Keratinocyte (primary cell): ENCODE measurements at regions not wholly inside any gene's neighbourhood (a gene's known extent, or its start where the extent isn't known, plus 50 kb on each side); places are given as distances from the start of the nearest gene placed in this dataset.
A peak's percentile ranks its signal among the peaks of the same experiment; 100 is the strongest.

ENCODE experiments used
- DNase-seq: peaks from one replicate; pipeline ENCODE4 v3.0.0-alpha.2; 2011; ENCODE audit warnings: low read depth, missing footprints, low spot score
- FAIRE-seq: peaks from 2 replicates; lab custom pipeline; 2011; peaks lifted over from hg19 to GRCh38; lab: Jason Lieb, UNC
- H2AFZ ChIP-seq: 2 replicates; pipeline ENCODE4 v1.6.0; 2012; ENCODE audit warnings: low read length, control low read depth, inconsistent platforms; ENCODE audit not compliant: control insufficient read depth
- H3K27ac ChIP-seq: 2 replicates; pipeline ENCODE4 v1.5.1; 2011; ENCODE audit warnings: low read length; ENCODE audit not compliant: control insufficient read depth, insufficient read depth
- H3K27me3 ChIP-seq: 3 replicates; pipeline ENCODE4 v1.6.0; 2011; ENCODE audit warnings: low read length; ENCODE audit not compliant: control insufficient read depth, insufficient read depth; ENCODE audit errors: extremely low read depth
- H3K36me3 ChIP-seq, 2 experiments: 2 replicates in 1 of 2; 3 replicates in 1 of 2; pipeline ENCODE4 v1.5.1; 2011; ENCODE audit warnings: low read length in 2 of 2, mild to moderate bottlenecking in 1 of 2; ENCODE audit not compliant: control insufficient read depth in 2 of 2, insufficient read depth in 2 of 2; ENCODE audit errors: extremely low read depth in 1 of 2
- H3K4me1 ChIP-seq: 3 replicates; pipeline ENCODE4 v1.5.1; 2011; ENCODE audit warnings: low read length; ENCODE audit not compliant: control insufficient read depth, insufficient read depth; ENCODE audit errors: extremely low read depth
- H3K4me2 ChIP-seq: 3 replicates; pipeline ENCODE4 v1.6.0; 2011; ENCODE audit warnings: low read depth, low read length; ENCODE audit not compliant: control insufficient read depth, insufficient read depth; ENCODE audit errors: extremely low read depth
- H3K4me3 ChIP-seq, 3 experiments: fragments of 200-600 bp in 1 of 3; sonication (generic) in 1 of 3; 2 replicates in 2 of 3; 3 replicates in 1 of 3; pipeline ENCODE4 v1.5.1; 2011 to 2016; ENCODE audit warnings: low read length in 3 of 3, mild to moderate bottlenecking in 3 of 3, control low read depth in 2 of 3, inconsistent platforms in 1 of 3, low read depth in 1 of 3, mixed read lengths in 1 of 3, mixed run types in 1 of 3, moderate library complexity in 1 of 3; ENCODE audit not compliant: control insufficient read depth in 2 of 3, insufficient read depth in 2 of 3; ENCODE audit errors: extremely low read depth in 1 of 3
- H3K79me2 ChIP-seq: 2 replicates; pipeline ENCODE4 v1.6.0; 2012; ENCODE audit warnings: low read length; ENCODE audit not compliant: control insufficient read depth, insufficient read depth
- H3K9ac ChIP-seq: 3 replicates; pipeline ENCODE4 v1.6.0; 2011; ENCODE audit warnings: low read length; ENCODE audit not compliant: control insufficient read depth, insufficient read depth; ENCODE audit errors: extremely low read depth
- H3K9me1 ChIP-seq: 3 replicates; pipeline ENCODE4 v1.6.0; 2011; ENCODE audit warnings: low read length; ENCODE audit not compliant: control insufficient read depth, insufficient read depth; ENCODE audit errors: extremely low read depth
- H3K9me3 ChIP-seq: 2 replicates; pipeline ENCODE4 v1.5.1; 2012; ENCODE audit warnings: low read depth, low read length; ENCODE audit not compliant: control insufficient read depth
- H4K20me1 ChIP-seq: 3 replicates; pipeline ENCODE4 v1.6.0; 2011; ENCODE audit warnings: low read length; ENCODE audit not compliant: control insufficient read depth, insufficient read depth; ENCODE audit errors: extremely low read depth
- EZH2 ChIP-seq: IDR thresholded peaks from one replicate; pipeline ENCODE4 v1.6.1; 2012; ENCODE audit warnings: inconsistent platforms, mild to moderate bottlenecking, low read length, moderate library complexity
- dilution Hi-C: fragments of 300-500 bp; cut with MboI; formaldehyde crosslinking; loops from one replicate; pipeline ENCODE4 v1.7.0; 2020; ENCODE audit warnings: low sequenced_read_pairs; ENCODE audit not compliant: extremely low pct_ligation_motif_present
- TF ChIP-seq, protein P1 (sequence below), 3 experiments: IDR thresholded peaks in 1 of 3; conservative IDR thresholded peaks in 1 of 3; optimal IDR thresholded peaks in 1 of 3; 2 replicates in 2 of 3; 3 replicates in 1 of 3; pipeline versions ENCODE3 to v1.5.1; 2011; ENCODE audit warnings: low read length in 3 of 3, mild to moderate bottlenecking in 3 of 3, moderate library complexity in 2 of 3, control low read depth in 1 of 3, inconsistent platforms in 1 of 3; ENCODE audit not compliant: insufficient read depth in 2 of 3; ENCODE audit errors: extremely low read depth in 1 of 3

DNA sequence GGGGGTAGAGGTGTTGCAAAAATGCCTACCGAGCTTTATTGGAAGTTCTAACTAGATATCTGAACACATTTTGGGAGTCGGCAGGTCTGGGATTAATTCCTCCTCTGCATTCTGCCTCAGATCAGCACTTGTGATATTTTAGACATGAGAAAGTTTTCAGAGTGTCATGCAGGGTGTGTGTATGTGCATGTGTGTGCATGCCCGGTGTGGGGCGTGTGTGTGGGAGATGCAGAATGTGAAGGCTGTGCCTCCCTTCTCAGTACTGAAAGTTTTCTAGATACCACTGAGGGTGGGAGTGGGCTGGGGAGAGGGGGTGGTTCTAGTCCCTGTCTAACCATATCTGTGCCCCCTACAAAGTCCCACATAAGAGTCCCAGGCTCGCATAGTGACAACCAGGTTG, 180.0 kb upstream of the NTM start:
- Histone ChIP-seq H2AFZ (no peak overlapping the region), H3K79me2 (no peaks in the 10 kb centered on the region), H3K27ac (no peak overlapping the region), H3K27me3 (peaks cover 8% of the 10 kb centered on the region), H3K4me2 (no peak overlapping the region), H3K9ac (no peak overlapping the region), H3K9me1 (no peaks in the 10 kb centered on the region), H3K4me3 (no peak overlapping the region), H3K4me1 (peaks cover 5% of the 10 kb centered on the region), H3K36me3 (no peaks in the 10 kb centered on the region), H4K20me1 (no peaks in the 10 kb centered on the region), H3K9me3 (no peaks in the 10 kb centered on the region)
- DNase-seq, result no peak
- FAIRE-seq, result peak; percentile 17
- dilution Hi-C loops, result no loop called here
- TF ChIP-seq EZH2, result no peak
- TF ChIP-seq, protein P1, sequence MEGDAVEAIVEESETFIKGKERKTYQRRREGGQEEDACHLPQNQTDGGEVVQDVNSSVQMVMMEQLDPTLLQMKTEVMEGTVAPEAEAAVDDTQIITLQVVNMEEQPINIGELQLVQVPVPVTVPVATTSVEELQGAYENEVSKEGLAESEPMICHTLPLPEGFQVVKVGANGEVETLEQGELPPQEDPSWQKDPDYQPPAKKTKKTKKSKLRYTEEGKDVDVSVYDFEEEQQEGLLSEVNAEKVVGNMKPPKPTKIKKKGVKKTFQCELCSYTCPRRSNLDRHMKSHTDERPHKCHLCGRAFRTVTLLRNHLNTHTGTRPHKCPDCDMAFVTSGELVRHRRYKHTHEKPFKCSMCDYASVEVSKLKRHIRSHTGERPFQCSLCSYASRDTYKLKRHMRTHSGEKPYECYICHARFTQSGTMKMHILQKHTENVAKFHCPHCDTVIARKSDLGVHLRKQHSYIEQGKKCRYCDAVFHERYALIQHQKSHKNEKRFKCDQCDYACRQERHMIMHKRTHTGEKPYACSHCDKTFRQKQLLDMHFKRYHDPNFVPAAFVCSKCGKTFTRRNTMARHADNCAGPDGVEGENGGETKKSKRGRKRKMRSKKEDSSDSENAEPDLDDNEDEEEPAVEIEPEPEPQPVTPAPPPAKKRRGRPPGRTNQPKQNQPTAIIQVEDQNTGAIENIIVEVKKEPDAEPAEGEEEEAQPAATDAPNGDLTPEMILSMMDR (optimal IDR thresholded peaks at IDR 0.05 in 1 of 3, IDR thresholded peaks at IDR 0.05 in 1 of 3, conservative IDR thresholded peaks at IDR 0.05 in 1 of 3; ENCODE audit: extremely low read depth in 1 of 3, insufficient read depth in 2 of 3, low read length in 3 of 3), result no peak

DNA sequence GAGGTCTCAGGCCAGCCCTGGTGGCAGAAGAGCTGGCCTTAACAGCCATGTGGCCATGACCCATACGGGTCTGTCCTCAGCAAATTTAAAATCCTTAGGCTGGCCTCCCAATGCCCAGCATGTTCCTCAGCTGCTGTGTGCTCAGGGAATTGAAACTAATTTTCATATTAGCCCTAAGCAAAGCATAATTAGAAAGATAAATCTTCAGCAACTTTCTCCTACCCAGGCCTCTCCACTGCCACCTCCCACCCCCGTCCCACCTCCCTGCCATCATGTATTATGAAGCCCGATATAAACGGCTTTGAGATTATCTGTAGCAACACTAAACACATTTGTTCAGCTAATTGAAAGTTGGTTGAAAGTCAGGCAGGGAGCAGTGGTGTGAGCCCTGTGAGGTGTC, 178.8 kb upstream of the NTM start:
- dilution Hi-C loops, result no loop called here
- no peak overlapping the region for H3K9ac ChIP-seq
- peaks cover 8% of the 10 kb centered on the region for H3K4me1 ChIP-seq
- H2AFZ ChIP-seq, result no peak overlapping the region
- H3K9me1 ChIP-seq, result no peaks in the 10 kb centered on the region
- no peaks in the 10 kb centered on the region for H3K79me2 ChIP-seq
- peaks cover 9% of the 10 kb centered on the region for H3K27me3 ChIP-seq
- no peak for DNase-seq
- H3K9me3 ChIP-seq, result no peaks in the 10 kb centered on the region
- no peaks in the 10 kb centered on the region for H4K20me1 ChIP-seq
- no peak overlapping the region for H3K4me3 ChIP-seq
- no peak overlapping the region for H3K27ac ChIP-seq
- no peaks in the 10 kb centered on the region for H3K36me3 ChIP-seq
- FAIRE-seq, result no peak
- no peak overlapping the region for H3K4me2 ChIP-seq
- no peak for TF ChIP-seq EZH2
- TF ChIP-seq, protein P1 (optimal IDR thresholded peaks at IDR 0.05 in 1 of 3, IDR thresholded peaks at IDR 0.05 in 1 of 3, conservative IDR thresholded peaks at IDR 0.05 in 1 of 3; ENCODE audit: extremely low read depth in 1 of 3, insufficient read depth in 2 of 3, low read length in 3 of 3), result no peak
